ENCODE measurements at regions not wholly inside any gene's neighbourhood (a gene's known extent, or its start where the extent isn't known, plus 50 kb on each side); places are given as distances from the start of the nearest gene placed in this dataset.

GRCh38 chr9:30235068-30235467 is 2149.4 kb upstream of the ACO1 start:
- ChIA-PET CTCF (no interaction called here), POLR2A (no interaction called here)
- H3K9me3 ChIP-seq (ENCODE audit: control insufficient read depth, insufficient read depth, low read depth, low read length), result no peaks in the 10 kb centered on the region
- in situ Hi-C loops (cut with HindIII; ENCODE audit: low pct_unique_long_range_greater_than_20kb, low sequenced_read_pairs), result no loop called here
- no peaks in the 10 kb centered on the region for H3K36me3 ChIP-seq (ENCODE audit: control insufficient read depth, insufficient read depth, low read length)
- ATAC-seq (no peak), DNase-seq (ENCODE audit: low read depth, low spot score) (no peak)
- TF ChIP-seq CTCF (IDR thresholded peaks at IDR 0.05), result no peak
- no peak for TF ChIP-seq SIN3A (IDR thresholded peaks at IDR 0.05; ENCODE audit: borderline replicate concordance, insufficient read depth, low read depth, low read length)
- no peak for TF ChIP-seq POLR2AphosphoS5 (IDR thresholded peaks at IDR 0.05; ENCODE audit: low read depth, low read length)
- no peak for TF ChIP-seq REST (IDR thresholded peaks at IDR 0.05; ENCODE audit: insufficient read depth in 1 of 2, low read depth in 2 of 2, low read length in 1 of 2)
- TF ChIP-seq TCF7L2 (IDR thresholded peaks at IDR 0.05; ENCODE audit: low read depth, low read length), result no peak
- H3K4me3 ChIP-seq (ENCODE audit: low read depth in 2 of 2, low read length in 2 of 2), result no peak overlapping the region
- no TSS peak for BruUV-seq (replicated peaks)
- no peaks in the 10 kb centered on the region for H3K27me3 ChIP-seq (ENCODE audit: control insufficient read depth, insufficient read depth, low read length)
- intact Hi-C loops (cut with micrococcal nuclease; ENCODE audit: unreplicated experiment), result no loop called here
- H3K27ac ChIP-seq (ENCODE audit: low read length), result no peak overlapping the region
- no peaks in the 10 kb centered on the region for H3K4me1 ChIP-seq (ENCODE audit: control insufficient read depth, insufficient read depth, low read length)

- intact Hi-C loops (cut with micrococcal nuclease; ENCODE audit: unreplicated experiment), result no loop called here
Measured at GRCh38 chr9:30235564-30235963, 2148.9 kb upstream of the ACO1 start.

More at GRCh38 chr9:30235564-30235963, 2148.9 kb upstream of the ACO1 start:
- no peak overlapping the region for H3K27ac ChIP-seq (ENCODE audit: low read length)
- H3K27me3 ChIP-seq (ENCODE audit: control insufficient read depth, insufficient read depth, low read length), result no peaks in the 10 kb centered on the region
- POLR2A ChIA-PET, result no interaction called here
- CTCF ChIA-PET, result no interaction called here
- ATAC-seq, result no peak
- no peaks in the 10 kb centered on the region for H3K4me1 ChIP-seq (ENCODE audit: control insufficient read depth, insufficient read depth, low read length)
- no peaks in the 10 kb centered on the region for H3K36me3 ChIP-seq (ENCODE audit: control insufficient read depth, insufficient read depth, low read length)
- no TSS peak for BruUV-seq (replicated peaks)
- DNase-seq (ENCODE audit: low read depth, low spot score), result no peak
- in situ Hi-C loops (cut with HindIII; ENCODE audit: low pct_unique_long_range_greater_than_20kb, low sequenced_read_pairs), result no loop called here
- TF ChIP-seq CTCF (IDR thresholded peaks at IDR 0.05) (no peak), REST (IDR thresholded peaks at IDR 0.05; ENCODE audit: insufficient read depth in 1 of 2, low read depth in 2 of 2, low read length in 1 of 2) (no peak), SIN3A (IDR thresholded peaks at IDR 0.05; ENCODE audit: borderline replicate concordance, insufficient read depth, low read depth, low read length) (no peak), TCF7L2 (IDR thresholded peaks at IDR 0.05; ENCODE audit: low read depth, low read length) (no peak), POLR2AphosphoS5 (IDR thresholded peaks at IDR 0.05; ENCODE audit: low read depth, low read length) (no peak)
- no peak overlapping the region for H3K4me3 ChIP-seq (ENCODE audit: low read depth in 2 of 2, low read length in 2 of 2)
- H3K9me3 ChIP-seq (ENCODE audit: control insufficient read depth, insufficient read depth, low read depth, low read length), result no peaks in the 10 kb centered on the region
